ENCODE measurements at regions not wholly inside any gene's neighbourhood (a gene's known extent, or its start where the extent isn't known, plus 50 kb on each side); places are given as distances from the start of the nearest gene placed in this dataset.
"Not testable (repeated sequence)": the region's sequence is repeated elsewhere in the genome, so short reads cannot be mapped to it uniquely, and the experiment has no call there.

- 0% methylated on average over 1 of the region's 1 CpG for WGBS (ENCODE audit: missing lambda C conversion rate)
- no peaks in the 10 kb centered on the region for H3K4me1 ChIP-seq
- DNase-seq (ENCODE audit: low read depth in 1 of 2, low spot score in 1 of 2) = no peak
- H3K4me3 ChIP-seq = no peak overlapping the region
- H3K9me3 ChIP-seq = no peaks in the 10 kb centered on the region
- no peak for FAIRE-seq
- no peak overlapping the region for H3K27ac ChIP-seq
- TF ChIP-seq RNF2 (IDR thresholded peaks at IDR 0.05; ENCODE audit: borderline replicate concordance, low read depth) (no peak), EHF (CRISPR knock-in tag; IDR thresholded peaks at IDR 0.05) (no peak), KDM5A (IDR thresholded peaks at IDR 0.05) (no peak), ZC3H11A (IDR thresholded peaks at IDR 0.05) (peak; percentile 77)
- POLR2A ChIA-PET = no interaction called here
- no peak overlapping the region for H3K4me2 ChIP-seq
- CTCF ChIA-PET = no interaction called here
- no peak for ATAC-seq
Measured at GRCh38 chrX:65331371-65331770, 203.2 kb downstream of the LAS1L start.

- ATAC-seq (no peak), DNase-seq (ENCODE audit: low read depth in 1 of 2, low spot score in 1 of 2) (no peak), FAIRE-seq (no peak)
- WGBS (ENCODE audit: missing lambda C conversion rate) = 5% methylated on average over 6 of the region's 7 CpGs
- no peaks in the 10 kb centered on the region for H3K9me3 ChIP-seq
- ChIA-PET POLR2A (no interaction called here), CTCF (no interaction called here)
- TF ChIP-seq FOSB (CRISPR knock-in tag; IDR thresholded peaks at IDR 0.05) (no peak), HOXB13 (CRISPR knock-in tag; IDR thresholded peaks at IDR 0.05; ENCODE audit: low read depth) (no peak), TFCP2L1 (CRISPR knock-in tag; IDR thresholded peaks at IDR 0.05) (no peak)
- H3K4me3 ChIP-seq = no peak overlapping the region
- no peak overlapping the region for H3K4me2 ChIP-seq
- no peaks in the 10 kb centered on the region for H3K4me1 ChIP-seq
- H3K27ac ChIP-seq = no peak overlapping the region
Measured at GRCh38 chrX:65300104-65300809, 234.3 kb downstream of the LAS1L start.

GRCh38 chrX:65282905-65283304 is 251.7 kb downstream of the LAS1L start:
- H3K9me3 ChIP-seq; H3K27ac ChIP-seq; DNase-seq (ENCODE audit: low read depth in 1 of 2, low spot score in 1 of 2); ATAC-seq; FAIRE-seq; H3K4me3 ChIP-seq; CTCF ChIA-PET; H3K4me2 ChIP-seq; POLR2A ChIA-PET; H3K4me1 ChIP-seq: not testable (repeated sequence)
- 11% methylated on average over 8 of the region's 8 CpGs for WGBS (ENCODE audit: missing lambda C conversion rate)

GRCh38 chrX:65273152-65273551 is 261.4 kb downstream of the LAS1L start:
- Histone ChIP-seq H3K27ac (no peak overlapping the region), H3K4me2 (no peak overlapping the region), H3K4me3 (no peak overlapping the region), H3K4me1 (no peaks in the 10 kb centered on the region), H3K9me3 (no peaks in the 10 kb centered on the region)
- no peak for FAIRE-seq
- TF ChIP-seq RCOR1 (IDR thresholded peaks at IDR 0.05; ENCODE audit: low read depth, low read length) = no peak
- no peak for TF ChIP-seq BHLHE40 (IDR thresholded peaks at IDR 0.05; ENCODE audit: low read depth, low read length)
- no peak for TF ChIP-seq EP300 (IDR thresholded peaks at IDR 0.05)
- no peak for TF ChIP-seq FOXS1 (CRISPR knock-in tag; IDR thresholded peaks at IDR 0.05)
- no peak for TF ChIP-seq HES2 (IDR thresholded peaks at IDR 0.05)
- no peak for TF ChIP-seq HMGXB4 (CRISPR knock-in tag; IDR thresholded peaks at IDR 0.05; ENCODE audit: borderline replicate concordance)
- no peak for TF ChIP-seq GATA3 (IDR thresholded peaks at IDR 0.05; ENCODE audit: borderline replicate concordance)
- no peak for TF ChIP-seq HDAC2 (IDR thresholded peaks at IDR 0.05)
- TF ChIP-seq FOSB (CRISPR knock-in tag; IDR thresholded peaks at IDR 0.05) = no peak
- no peak for TF ChIP-seq BCL3 (IDR thresholded peaks at IDR 0.05)
- TF ChIP-seq FOSL2 (IDR thresholded peaks at IDR 0.05) = no peak
- no peak for TF ChIP-seq FOSL2 (CRISPR knock-in tag; IDR thresholded peaks at IDR 0.05)
- TF ChIP-seq RAD21 (conservative IDR thresholded peaks at IDR 0.05 in 1 of 2, IDR thresholded peaks at IDR 0.05 in 1 of 2) = no peak
- no peak for ATAC-seq
- CTCF ChIA-PET = no interaction called here
- no peak for DNase-seq (ENCODE audit: low read depth in 1 of 2, low spot score in 1 of 2)
- POLR2A ChIA-PET = no interaction called here
